GM21447 (cell line): ENCODE measurements at regions not wholly inside any gene's neighbourhood (a gene's known extent, or its start where the extent isn't known, plus 50 kb on each side); places are given as distances from the start of the nearest gene placed in this dataset.

Experiments
- ATAC-seq: cut with Tn5 transposase; IDR thresholded peaks from one replicate; pipeline ENCODE4 v1.9.1; 2021; ENCODE audit not compliant: unreplicated experiment

GRCh38 chr2:103664690-103665089, 902.9 kb downstream of the TMEM182 start:
- ATAC-seq = no peak

GRCh38 chr2:103667335-103667884, 905.6 kb downstream of the TMEM182 start:
- no peak for ATAC-seq

DNA sequence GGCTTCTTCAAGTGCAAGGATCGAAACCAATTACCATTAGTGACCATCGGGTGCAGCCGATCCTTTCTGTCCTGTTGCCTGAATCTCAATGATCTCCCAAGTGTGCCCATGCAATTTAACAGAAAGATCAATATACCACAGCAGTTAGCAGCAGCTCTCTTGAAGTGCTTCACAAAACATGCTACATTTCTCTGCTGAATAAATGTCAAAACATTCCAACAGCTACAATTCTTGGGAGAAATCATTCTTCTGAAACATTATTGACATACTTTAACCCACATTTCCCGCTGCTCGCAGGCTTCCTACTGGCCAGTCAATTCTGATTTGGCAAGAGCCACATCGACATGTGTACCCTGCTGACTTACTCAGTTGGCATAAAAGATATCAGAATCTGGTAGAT, 907.7 kb downstream of the TMEM182 start:
- ATAC-seq = no peak
